ENCODE measurements at regions not wholly inside any gene's neighbourhood (a gene's known extent, or its start where the extent isn't known, plus 50 kb on each side); places are given as distances from the start of the nearest gene placed in this dataset.
A peak's percentile ranks its signal among the peaks of the same experiment; 100 is the strongest.

DNA sequence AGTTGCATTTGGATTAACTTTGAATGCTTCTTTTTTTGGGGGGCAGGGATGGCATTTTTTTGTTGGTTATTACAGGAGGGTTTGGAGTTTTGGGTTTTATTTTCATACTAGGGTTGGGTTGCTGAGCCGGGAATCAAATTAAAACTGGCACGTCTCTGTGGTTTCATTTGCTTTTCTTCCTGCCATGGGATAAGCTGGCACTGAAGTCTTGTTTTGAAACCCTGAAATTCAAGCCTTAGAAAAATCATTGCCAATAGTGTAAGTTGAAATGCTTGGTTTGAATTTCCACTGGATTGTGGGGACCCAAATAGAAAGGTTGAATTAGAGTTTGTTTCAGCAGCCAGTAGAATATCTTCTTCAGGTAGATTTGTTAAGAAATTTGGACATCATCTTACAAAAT lies 193.1 kb upstream of the DCBLD2 start:
- DNase-seq = no peak

DNA sequence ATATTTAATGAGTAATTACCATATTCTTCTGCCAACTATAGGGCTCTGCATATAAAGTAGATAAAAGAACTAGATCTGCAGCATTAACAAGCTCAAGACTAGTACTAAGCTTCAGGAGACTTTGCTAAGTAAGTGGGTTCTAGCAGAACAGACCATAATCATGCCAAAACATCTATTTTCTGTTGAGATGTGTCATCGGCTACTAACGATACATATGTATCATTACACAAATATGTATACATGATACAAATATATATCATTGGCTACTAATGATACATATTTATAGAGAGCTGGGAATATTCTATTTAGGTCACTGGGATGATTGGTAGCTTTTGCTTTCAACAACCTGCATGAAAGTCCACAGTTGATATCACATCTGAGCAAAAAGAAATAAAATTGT lies 185.8 kb upstream of the DCBLD2 start:
- no peak for DNase-seq

DNA sequence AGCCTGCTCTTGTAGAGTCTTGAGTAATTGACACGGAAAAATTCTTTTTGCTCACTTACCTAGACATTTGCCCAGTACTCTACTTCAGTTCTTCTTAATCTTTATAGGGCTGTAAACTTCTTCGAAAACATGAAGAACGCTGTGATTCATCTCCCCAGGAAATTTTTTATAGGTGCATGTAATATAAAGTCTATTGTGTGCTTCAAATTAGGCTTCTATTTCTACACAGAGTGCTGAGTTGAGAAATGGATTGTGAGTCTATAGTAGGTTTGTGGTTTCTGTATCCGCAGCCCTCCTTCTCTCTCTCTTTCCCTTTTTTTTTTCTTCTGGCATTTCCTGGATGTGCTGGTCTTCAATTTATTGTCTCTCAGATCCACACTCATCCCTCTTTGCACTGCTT lies 183.3 kb upstream of the DCBLD2 start:
- DNase-seq = no peak

DNA sequence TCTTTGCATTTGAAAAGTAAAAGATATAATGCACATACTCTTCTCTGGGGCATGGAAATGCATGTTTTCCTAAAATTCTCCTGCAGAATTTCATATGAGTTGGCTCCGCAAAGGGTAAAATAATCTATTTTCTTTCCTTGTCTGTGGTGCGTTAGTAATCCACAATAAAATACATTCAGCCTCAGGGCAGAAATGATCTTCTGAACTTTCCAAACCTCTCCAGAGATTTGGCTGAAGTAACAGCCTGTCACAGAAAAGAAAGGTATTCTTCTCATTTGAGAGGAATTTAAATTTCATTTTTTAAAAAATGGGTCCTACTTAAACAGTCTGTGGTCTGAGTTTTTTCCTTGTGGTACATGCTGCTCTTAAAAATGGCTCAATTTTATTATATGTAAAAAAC lies 182.7 kb upstream of the DCBLD2 start:
- no peak for DNase-seq

DNA sequence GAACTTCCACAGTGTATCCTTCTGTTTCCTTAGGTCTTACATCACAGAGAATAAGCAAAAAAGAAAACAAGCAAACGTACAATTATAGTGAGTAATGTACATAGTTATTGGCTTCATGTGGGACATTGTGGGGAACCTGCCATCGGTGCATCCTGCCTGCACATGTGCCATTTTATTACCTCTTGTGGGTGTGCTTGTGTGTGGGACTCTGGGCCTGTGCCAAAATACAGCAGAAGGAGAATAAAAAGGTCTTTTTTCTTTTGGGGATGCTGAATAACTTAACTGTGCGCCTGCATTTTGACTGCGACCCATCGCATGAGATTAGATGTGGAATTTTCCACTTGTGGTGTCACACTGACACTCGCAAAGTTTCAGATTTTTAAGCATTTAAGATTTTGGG lies 169.6 kb upstream of the DCBLD2 start:
- peak in 3 of 14 donors; percentile 5 to 12 (median 10) for DNase-seq

DNA sequence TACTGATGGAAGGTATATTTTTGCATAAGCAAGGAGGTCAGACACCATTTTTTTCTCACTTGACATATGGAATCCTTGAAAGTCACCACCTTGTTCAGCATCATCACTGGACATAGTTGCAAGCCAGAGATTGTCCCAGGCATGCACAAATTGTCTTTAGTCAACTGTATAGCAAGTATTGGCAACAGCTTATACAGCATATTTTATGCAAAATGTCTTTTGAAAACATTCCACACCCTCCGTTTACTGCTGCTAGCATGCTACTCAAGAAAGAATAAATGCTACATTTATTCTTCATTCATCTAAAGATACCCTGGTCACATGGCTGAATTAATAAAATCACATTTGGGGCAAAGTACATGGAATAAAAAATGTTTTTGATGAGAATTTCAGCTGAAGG lies 168.5 kb upstream of the DCBLD2 start:
- no peak for DNase-seq

DNA sequence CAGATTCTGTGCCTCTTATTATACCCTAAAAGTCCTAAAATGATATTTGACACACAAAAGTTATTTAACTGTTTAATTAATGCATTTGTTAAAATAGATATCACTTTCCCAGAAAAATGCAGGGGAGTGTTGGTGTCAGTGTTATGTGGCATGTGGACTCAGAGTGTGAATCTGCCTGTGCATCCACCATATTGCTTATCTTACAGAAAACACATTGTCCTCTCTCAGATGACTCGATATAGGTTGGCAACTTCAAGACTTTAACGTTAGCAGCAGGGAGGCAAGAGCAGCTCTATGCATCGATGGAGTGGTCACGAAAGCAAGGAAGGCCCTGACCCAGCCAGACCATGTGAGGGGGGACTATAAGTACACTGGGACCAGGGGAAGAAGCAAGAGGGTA lies 165.4 kb upstream of the DCBLD2 start:
- no peak for DNase-seq

DNA sequence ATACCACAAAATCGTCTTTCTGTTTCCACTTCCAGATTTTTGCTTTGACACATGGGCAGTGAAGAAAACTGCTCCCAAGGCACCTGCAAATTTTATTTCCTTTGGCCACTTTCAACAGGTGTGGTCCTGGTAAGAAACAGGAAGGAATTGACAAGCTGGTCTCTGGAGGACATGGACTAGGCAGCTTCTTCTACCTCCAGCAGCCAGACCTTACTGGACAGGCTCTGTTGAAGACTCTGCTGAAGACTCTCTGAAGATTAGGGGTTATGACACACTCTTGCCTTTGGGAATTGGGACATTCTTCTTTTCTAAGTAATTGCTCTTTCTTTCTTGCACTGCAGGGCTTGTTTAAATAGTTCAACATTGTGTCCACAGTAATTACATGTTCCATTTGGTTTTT lies 147.7 kb upstream of the DCBLD2 start:
- no peak for DNase-seq

DNA sequence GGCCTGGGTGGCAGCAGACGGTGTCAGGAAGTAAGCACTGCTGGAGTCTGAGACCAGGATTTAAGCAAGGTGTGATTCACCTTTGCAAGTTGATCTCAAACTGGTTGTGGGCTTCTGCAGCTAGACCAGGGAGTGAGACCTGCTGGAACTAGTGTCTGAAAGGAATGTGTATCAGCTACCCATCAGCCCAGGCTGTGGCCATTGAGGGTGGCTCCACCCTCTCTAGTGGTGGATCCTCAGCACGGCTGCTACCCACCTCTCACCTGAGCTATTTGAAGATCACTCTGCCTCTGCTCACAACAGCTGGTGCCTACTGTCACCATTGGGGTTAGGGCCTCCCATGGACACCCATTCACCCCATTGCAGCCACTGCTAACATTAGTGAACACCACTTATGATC lies 140.3 kb upstream of the DCBLD2 start:
- no peak for DNase-seq

DNA sequence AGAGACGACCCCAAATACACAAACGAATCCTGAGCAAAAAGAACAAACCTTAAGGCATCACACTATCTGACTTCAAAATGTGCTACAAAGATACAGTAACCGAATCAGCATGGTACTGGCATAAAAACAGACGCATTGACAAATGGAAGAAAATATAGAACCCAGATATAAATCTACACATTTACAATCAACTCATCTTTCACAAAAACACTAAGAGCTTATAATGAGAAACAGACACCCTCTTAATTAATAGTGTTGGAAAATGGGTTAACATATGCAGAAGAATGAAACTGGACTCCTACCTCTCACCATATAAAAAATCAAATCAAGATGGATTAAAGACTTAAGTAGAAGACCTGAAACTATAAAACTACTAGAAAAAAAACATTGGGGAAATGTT lies 130.3 kb upstream of the DCBLD2 start:
- DNase-seq = no peak

DNA sequence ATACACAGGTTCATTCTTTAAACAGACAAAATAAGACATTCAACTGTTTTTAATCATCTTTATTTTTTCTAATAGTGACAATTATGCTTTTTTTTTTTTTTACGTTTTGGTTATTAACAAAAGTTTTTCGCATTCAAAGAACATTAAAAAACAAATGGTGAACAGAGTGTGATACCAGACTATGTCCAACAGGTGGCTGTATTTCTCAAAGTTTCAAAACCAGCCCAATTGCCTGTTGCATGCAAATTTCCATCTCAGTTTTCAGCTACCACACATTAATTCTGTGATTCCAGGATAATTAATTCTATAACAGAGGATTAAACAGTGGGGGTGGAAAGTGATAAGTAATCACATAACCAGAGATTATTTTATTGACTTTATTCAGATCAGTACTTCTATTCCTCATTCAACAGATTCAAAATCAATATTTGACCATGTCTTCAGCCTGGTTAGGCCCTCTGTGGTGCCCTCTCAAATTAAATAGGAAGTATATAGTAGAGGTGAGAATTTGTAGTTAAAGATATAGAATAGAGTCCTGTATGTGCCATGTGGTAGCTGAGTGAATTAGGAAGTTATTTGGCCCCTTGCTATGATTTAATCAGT lies 122.2 kb upstream of the DCBLD2 start:
- DNase-seq = no peak

DNA sequence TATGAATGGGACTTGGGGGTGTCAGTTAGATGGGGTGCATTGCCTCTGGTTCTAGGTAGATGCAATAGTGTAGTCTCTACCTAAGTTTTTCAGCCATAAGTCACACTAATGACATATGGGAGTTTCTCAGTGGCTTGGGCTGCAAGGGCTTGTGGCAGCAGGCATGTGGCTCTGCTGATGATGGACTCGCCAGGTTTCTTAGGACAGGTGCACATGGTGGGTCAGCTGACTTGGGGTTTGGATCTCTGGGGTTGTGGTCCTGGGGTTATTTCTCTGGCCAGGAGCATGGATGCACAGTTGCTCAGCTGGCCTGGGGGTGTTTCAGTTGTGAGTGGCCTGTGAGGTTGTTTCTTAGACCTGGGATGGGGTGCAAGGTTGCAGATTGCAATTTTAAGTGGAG lies 120.0 kb upstream of the DCBLD2 start:
- no peak for DNase-seq

DNA sequence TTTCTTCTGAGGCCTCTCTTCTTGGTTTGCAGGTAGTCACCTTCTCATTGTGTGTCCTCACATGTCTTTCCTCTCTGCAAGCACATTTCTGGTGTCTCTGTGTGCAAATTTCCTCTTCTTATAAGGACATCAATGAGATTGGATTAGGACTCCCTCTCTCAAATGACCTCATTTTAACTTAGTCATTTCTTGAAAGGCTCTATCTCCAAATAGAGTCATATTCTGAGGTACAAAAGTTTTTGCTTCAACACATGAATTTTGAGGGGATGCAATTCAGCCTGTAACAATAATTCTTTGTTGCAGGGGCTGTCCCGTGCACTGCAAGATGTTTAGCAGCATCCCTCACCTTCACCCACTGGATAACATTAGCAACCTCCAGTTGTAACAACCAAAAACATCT lies 115.0 kb upstream of the DCBLD2 start:
- no peak for DNase-seq

DNA sequence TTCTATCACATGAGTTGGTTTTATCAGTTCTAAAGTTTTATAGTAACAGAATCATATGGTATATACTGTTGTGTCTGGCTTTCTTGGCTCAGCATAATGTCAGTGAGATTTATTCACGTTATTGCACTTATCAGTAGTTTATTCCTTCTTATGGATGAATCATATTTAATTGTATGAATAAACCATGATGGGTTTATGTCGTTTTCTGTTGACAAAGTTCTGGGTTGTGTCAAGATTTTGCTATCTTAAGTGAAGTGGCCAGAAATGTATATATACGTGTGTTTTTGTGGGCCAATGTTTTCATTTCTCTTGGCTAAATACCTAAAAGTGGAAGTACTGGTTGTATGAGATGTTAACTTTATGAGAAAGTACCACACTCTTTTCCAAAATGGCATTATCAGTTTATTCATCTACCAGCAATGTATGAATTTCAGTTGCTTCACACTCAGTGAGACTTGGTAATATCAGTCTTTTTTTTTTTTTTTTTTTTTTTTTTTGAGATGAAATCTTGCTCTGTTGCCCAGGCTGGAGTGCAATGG lies 112.4 kb upstream of the DCBLD2 start:
- no peak for DNase-seq

DNA sequence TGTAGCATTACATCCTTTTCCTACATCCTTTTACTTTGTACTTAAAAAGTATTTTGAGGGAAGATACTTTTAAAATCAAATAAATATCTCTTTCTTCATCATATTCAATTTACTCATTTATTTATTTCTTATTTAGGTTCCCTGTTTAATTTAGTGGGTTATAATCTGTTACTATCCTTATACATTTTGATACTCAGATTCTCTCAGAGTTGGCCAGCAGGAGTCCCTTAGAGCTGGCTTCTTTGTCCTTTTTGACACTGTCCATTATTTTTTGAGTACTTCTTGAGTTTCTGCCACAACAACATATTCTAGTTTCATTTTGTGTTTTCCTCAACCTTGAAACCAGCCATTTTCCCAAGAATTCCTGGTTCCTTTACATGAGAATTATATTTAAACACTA lies 111.6 kb upstream of the DCBLD2 start:
- DNase-seq = no peak

DNA sequence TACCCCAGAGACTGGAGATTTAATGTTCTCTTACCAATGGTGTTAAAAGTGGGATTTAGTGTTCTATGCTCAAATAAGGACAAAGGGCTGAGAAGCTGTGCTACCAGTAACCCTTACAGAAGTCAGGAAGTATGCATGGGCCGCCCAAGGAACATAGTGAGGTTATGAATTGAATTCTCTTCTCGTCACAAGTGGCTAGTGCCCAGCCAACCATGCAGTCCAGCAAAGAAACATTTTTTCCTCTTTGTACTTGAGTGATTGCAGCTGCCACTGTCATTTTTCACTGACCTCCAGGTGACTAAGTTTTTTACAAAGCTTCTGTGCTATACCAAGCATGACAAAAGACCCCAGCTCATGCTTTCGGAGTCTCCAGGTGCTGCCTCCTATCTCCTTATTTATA lies 110.6 kb upstream of the DCBLD2 start:
- no peak for DNase-seq

DNA sequence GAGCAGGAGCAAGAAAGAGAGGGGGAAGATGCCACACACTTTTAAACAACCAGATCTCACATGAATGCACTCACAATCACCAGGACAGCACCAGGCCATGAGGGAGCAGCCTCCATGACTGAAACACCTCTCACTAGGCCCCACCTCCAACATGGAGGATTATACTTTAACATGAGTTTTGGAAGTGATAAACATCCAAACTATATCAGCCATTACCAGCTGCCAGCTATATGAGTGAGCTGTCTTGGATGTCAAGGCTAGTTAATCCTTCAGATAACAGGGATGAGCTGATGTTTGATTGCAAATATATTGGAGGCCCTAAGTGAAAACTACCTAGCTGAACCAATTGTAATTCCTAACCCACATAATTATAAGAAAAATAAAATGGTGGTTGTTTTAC lies 108.4 kb upstream of the DCBLD2 start:
- no peak for DNase-seq

DNA sequence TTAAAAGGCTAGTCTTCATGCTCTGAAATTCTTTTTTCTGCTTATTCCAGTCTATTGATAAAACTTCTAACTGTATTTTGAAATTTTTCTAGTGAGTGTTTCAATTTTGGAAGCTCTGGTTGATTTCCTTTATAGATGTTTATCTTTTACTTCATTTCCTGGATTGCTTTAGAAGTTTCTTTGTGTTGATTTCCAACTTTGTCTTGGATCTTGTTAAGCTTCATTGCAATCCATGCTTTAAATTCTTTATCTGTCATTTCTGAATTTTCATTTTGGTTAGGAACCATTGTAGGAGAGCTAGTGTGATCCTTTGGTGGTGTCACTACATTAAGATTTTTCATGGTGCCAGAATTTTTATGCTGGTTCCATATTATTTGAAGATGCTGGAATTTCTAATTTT lies 105.2 kb upstream of the DCBLD2 start:
- no peak for DNase-seq

DNA sequence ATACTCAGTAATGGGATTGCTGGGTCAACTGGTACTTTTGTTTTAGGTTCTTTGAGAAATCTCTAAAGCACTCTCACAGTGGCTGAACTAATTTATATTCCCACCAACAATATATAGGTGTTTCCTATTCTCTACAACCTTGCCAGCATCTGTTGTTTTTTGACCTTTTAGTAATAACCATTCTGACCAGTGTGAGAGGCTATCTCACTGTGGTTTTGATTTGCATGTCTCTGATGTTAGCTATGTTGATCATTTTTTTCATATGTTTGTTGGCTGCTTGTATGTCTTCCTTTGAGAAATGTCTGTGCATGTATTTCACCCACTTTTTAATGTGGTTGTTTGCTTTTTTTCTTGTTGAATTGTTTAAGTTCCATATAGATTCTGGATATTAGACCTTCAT lies 98.2 kb upstream of the DCBLD2 start:
- no peak for DNase-seq

DNA sequence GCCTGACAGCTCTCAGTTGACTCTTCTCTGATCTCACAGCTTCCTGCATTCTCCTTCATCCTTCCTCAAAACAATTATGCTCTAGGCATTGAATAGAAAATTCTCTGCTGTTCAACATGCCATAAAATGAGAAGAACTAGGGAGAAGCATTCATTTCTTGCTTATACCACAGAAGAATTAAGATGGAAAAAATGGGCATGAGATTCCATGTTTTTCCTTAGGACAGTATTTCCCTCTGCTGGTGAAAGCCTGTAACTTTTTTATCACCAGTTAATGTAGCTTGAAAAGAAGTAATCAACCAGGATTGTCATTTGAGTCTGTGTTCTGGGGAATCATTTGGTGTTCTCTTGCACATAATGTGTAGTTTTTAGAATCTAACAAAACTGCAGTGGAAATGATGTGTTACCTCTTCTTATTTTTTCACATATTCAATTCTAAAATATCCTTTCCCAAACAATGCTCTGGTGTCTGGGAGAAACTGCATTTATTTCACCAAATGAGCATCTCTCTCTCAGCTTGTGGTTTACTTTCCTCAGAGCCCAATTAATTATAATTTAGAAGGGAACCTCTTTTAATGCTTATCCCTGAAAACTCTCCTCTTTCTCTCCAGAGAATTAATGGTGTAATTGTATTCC lies 92.8 kb upstream of the DCBLD2 start:
- no peak for DNase-seq

DNA sequence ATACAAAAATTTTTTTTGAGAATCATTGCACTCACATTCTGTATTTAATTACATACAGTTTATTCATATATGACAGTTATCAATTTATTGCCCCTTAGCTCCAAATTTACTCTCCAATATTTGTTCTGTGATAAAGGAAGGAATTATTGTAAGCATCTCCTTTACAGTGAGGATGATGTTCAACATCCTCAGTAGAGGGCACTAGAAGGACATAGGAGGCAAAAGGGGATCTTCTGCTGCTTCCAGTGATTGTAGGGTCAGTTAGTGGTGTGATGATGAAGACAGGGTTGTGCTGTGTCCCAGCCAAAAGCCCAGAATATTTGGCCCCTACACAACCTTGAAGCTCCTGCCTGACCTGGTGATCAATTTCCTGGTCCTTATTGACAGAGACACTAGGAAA lies 89.9 kb upstream of the DCBLD2 start:
- no peak for DNase-seq

DNA sequence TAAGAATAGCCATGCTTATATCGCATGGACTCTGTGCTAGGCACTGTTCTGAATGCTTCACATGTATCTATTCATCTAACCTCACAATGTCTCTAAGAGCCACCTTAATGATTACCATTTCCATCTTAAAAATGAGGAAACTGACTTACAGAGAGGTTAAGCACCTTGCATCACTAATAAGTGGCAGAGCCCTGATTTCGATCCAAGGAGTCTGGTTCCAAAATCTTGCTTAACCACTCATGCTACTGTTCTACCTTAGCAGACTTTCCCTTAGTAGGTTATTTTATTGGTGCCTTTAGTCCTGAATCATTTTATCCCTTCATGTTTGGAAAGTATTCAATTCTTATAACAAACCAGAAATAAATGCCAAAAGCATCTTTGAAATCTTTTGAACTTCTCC lies 89.2 kb upstream of the DCBLD2 start:
- DNase-seq = no peak

DNA sequence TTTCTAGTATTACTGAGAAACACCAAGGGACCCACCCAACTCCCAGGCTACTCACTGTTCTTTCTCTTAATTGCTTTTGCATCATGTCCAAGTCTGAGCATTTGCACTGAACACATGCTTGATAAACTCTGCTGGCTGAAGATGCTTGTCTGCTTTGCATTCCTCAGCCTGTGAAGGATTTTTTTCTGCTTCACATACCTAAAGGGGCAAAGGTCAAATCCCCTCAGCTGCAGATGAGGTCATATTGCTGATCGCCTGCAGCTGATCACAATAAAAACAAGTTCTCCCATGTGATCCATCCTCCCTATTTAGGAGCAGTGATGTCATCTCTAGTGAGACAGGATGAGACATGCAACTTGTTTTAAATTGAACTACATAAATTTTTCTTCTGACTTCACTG lies 84.6 kb upstream of the DCBLD2 start:
- DNase-seq = no peak

DNA sequence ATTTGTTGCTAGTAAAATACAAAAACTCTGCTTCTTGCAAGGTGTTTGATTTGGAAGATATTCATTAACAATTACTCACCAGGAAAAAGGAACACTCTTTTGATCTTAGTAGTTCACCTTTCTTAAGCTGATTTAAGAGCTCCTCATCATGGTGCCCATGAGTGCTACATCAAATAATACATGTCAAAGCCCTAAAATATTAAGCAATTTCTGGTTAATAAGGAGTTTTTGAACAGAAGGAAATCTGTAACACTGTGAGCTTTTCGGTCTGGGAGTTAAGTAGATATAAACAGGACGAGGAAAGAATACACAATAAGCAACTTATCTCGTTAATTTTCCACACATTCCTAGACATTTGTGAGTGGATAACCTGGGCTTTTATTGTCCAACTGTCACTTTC lies 83.9 kb upstream of the DCBLD2 start:
- no peak for DNase-seq

DNA sequence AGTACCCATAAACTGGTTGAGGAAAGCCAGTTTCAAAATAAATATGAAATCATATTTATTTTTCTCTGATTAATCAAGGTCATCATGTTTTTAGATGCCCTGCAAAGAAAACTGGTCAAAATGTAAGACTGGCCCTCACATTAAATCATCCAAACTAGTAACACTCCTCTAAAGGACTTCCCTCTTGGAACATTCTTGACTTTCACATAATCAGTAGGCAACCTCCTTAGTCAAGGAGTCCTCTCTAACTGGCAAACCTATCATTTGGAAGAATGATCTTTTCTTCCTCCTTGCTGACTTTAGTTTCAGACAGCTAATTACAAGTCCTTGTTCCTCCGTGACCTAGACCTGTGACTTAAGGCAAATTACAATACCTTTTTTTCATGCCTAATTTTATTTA lies 82.5 kb upstream of the DCBLD2 start:
- DNase-seq = no peak

Measured in C1 segment of cervical spinal cord (tissue), 14 donors.